CD14-positive monocyte (primary cell): ENCODE measurements at regions not wholly inside any gene's neighbourhood (a gene's known extent, or its start where the extent isn't known, plus 50 kb on each side); places are given as distances from the start of the nearest gene placed in this dataset.
A peak's percentile ranks its signal among the peaks of the same experiment; 100 is the strongest.

Experiments
- DNase-seq, 3 donors: peaks; one replicate each; pipeline ENCODE4 v3.0.0-alpha.2; 2011 to 2022
- H2AFZ ChIP-seq: 2 replicates; pipeline ENCODE4 v1.6.0; 2012; ENCODE audit warnings: mild to moderate bottlenecking, low read depth, low read length, inconsistent platforms; ENCODE audit not compliant: insufficient read depth, poor library complexity, severe bottlenecking
- H3K27ac ChIP-seq, 2 donors: 1 replicate in 1 of 2; 2 replicates in 1 of 2; pipeline ENCODE4 v1.5.1; 2012 to 2013; ENCODE audit warnings: low read length in 2 of 2, control low read depth in 1 of 2, inconsistent platforms in 1 of 2, low read depth in 1 of 2, mild to moderate bottlenecking in 1 of 2
- H3K27me3 ChIP-seq, 2 donors: one replicate each; pipeline versions ENCODE4 v1.6.0 to v1.6.1; 2011 to 2013; ENCODE audit warnings: low read length in 2 of 2; ENCODE audit not compliant: control insufficient read depth in 2 of 2, insufficient read depth in 2 of 2
- H3K36me3 ChIP-seq, 2 donors: replicated peaks in 1 of 2; 1 replicate in 1 of 2; 2 replicates in 1 of 2; pipeline versions ENCODE4 v1.5.1 to v1.6.1; 2012 to 2013; ENCODE audit warnings: low read length in 2 of 2, control low read depth in 1 of 2, inconsistent platforms in 1 of 2, mild to moderate bottlenecking in 1 of 2; ENCODE audit not compliant: insufficient read depth in 2 of 2, control insufficient read depth in 1 of 2
- H3K4me1 ChIP-seq, 2 donors: 1 replicate in 1 of 2; 2 replicates in 1 of 2; pipeline versions ENCODE4 v1.5.1 to v1.6.1; 2012 to 2013; ENCODE audit warnings: low read length in 2 of 2, control low read depth in 1 of 2, inconsistent platforms in 1 of 2, mild to moderate bottlenecking in 1 of 2, moderate library complexity in 1 of 2; ENCODE audit not compliant: insufficient read depth in 2 of 2, control insufficient read depth in 1 of 2
- H3K4me2 ChIP-seq: replicated peaks from 2 replicates; pipeline ENCODE3; 2012; ENCODE audit warnings: low read length, moderate library complexity, mild to moderate bottlenecking; ENCODE audit not compliant: poor library complexity, severe bottlenecking; ENCODE audit errors: extremely low read depth
- H3K4me3 ChIP-seq, 3 experiments: fragments of 200-600 bp in 1 of 3; sonication (generic) in 1 of 3; replicated peaks in 1 of 3; 1 replicate in 2 of 3; 2 replicates in 1 of 3; pipeline ENCODE4 v1.5.1; 2011 to 2013; ENCODE audit warnings: low read length in 3 of 3, mild to moderate bottlenecking in 3 of 3, control low read depth in 2 of 3, low read depth in 2 of 3, inconsistent platforms in 1 of 3, moderate library complexity in 1 of 3
- H3K79me2 ChIP-seq: 2 replicates; pipeline ENCODE4 v1.6.0; 2012; ENCODE audit warnings: mild to moderate bottlenecking, control low read depth, inconsistent platforms, low read length, moderate library complexity; ENCODE audit not compliant: insufficient read depth
- H3K9ac ChIP-seq: 2 replicates; pipeline ENCODE4 v1.6.0; 2017; ENCODE audit warnings: low read length, mild to moderate bottlenecking; ENCODE audit not compliant: insufficient read depth, poor library complexity, severe bottlenecking
- H3K9me3 ChIP-seq, 2 donors: replicated peaks in 1 of 2; 1 replicate in 1 of 2; 2 replicates in 1 of 2; pipeline versions ENCODE4 v1.5.1 to v1.6.1; 2012 to 2013; ENCODE audit warnings: low read length in 2 of 2, control low read depth in 1 of 2; ENCODE audit not compliant: control insufficient read depth in 1 of 2, insufficient read depth in 1 of 2
- H4K20me1 ChIP-seq: 2 replicates; pipeline ENCODE4 v1.6.0; 2012; ENCODE audit warnings: mild to moderate bottlenecking, low read length, control low read depth, moderate library complexity; ENCODE audit not compliant: insufficient read depth
- H3K27ac Mint-ChIP-seq, 7 donors: one replicate each; pipeline ENCODE4 v1.8.0; 2020; ENCODE audit warnings: mild to moderate bottlenecking in 7 of 7, mixed read lengths in 7 of 7, moderate library complexity in 6 of 7, inconsistent platforms in 2 of 7
- H3K27me3 Mint-ChIP-seq, 3 donors: one replicate each; pipeline ENCODE4 v1.8.0; 2021 to 2022; ENCODE audit warnings: low read depth in 3 of 3, mild to moderate bottlenecking in 3 of 3, mixed read lengths in 3 of 3, moderate library complexity in 3 of 3, inconsistent platforms in 1 of 3
- H3K36me3 Mint-ChIP-seq, 2 donors: one replicate each; pipeline ENCODE4 v1.8.0; 2020; ENCODE audit warnings: mixed read lengths in 2 of 2, inconsistent platforms in 1 of 2, mild to moderate bottlenecking in 1 of 2
- H3K4me1 Mint-ChIP-seq: one replicate; pipeline ENCODE4 v1.8.0; 2020; ENCODE audit warnings: mild to moderate bottlenecking, mixed read lengths
- H3K4me3 Mint-ChIP-seq, 2 donors: one replicate each; pipeline ENCODE4 v1.8.0; 2020; ENCODE audit warnings: mild to moderate bottlenecking in 2 of 2, mixed read lengths in 2 of 2, moderate library complexity in 1 of 2
- H3K9me3 Mint-ChIP-seq, 7 donors: one replicate each; pipeline ENCODE4 v1.8.0; 2020 to 2022; ENCODE audit warnings: mixed read lengths in 7 of 7, mild to moderate bottlenecking in 6 of 7, moderate library complexity in 6 of 7, inconsistent platforms in 2 of 7
- WGBS: methylation state at CpG from one replicate; pipeline ENCODE4 v1.1.5; 2013; ENCODE audit warnings: missing lambda C conversion rate; ENCODE audit not compliant: insufficient coverage; 5-methylcytosine and 5-hydroxymethylcytosine counted together
- intact Hi-C, 2 donors: fragments of 100-400 bp; cut with micrococcal nuclease; formaldehyde crosslinking; loops; one replicate each; pipeline versions ENCODE4 v1.15.0 to v1.15.1; 2023
- TF ChIP-seq, protein P1 (sequence below): fragments of 200-600 bp; IDR thresholded peaks from one replicate; pipeline ENCODE4 v1.8.0; 2022; ENCODE audit warnings: antibody characterized with exemption, mild to moderate bottlenecking

DNA sequence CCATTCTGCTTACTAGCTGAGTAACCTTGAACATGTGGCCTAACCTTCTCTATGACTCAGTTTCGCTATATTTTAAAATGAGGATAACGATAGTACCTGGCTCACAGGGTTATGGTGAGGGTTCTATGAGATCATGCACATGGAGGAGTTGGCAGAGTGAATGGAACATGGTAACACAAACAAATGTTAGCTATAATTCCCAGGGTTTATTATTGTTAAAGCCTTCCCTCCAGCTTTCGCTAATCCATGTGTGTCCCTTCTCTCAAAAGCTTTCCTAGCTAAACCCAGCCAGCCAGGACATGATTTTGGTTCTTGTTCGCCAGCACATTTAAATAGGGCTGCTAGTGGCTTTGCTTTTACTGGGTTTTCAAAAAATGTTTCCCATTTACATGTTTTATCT is 361.0 kb upstream of the NFE2L3 start:
- no peaks in the 10 kb centered on the region for H3K4me1 ChIP-seq
- H3K9me3 Mint-ChIP-seq: peaks cover 0 to 13% (median 8%) of the 10 kb centered on the region in 7 donors
- H3K27me3 ChIP-seq: peaks cover 0 to 2% of the 10 kb centered on the region in 2 donors
- H3K27ac Mint-ChIP-seq: no peak overlapping the region
- intact Hi-C loops: no loop called here
- WGBS: no CpG with 5 or more reads among the region's 4 CpGs
- H3K9me3 ChIP-seq: no peaks in the 10 kb centered on the region
- no peak overlapping the region for H3K4me2 ChIP-seq
- H3K27me3 Mint-ChIP-seq: peaks cover 3 to 8% (median 8%) of the 10 kb centered on the region in 3 donors
- no peak overlapping the region for H3K27ac ChIP-seq
- H3K4me1 Mint-ChIP-seq: peaks cover 4% of the 10 kb centered on the region
- no peak overlapping the region for H2AFZ ChIP-seq
- no peak overlapping the region for H3K9ac ChIP-seq
- no peak for DNase-seq
- H3K4me3 ChIP-seq: no peak overlapping the region
- no peaks in the 10 kb centered on the region for H3K79me2 ChIP-seq
- H4K20me1 ChIP-seq: no peaks in the 10 kb centered on the region
- TF ChIP-seq, protein P1, sequence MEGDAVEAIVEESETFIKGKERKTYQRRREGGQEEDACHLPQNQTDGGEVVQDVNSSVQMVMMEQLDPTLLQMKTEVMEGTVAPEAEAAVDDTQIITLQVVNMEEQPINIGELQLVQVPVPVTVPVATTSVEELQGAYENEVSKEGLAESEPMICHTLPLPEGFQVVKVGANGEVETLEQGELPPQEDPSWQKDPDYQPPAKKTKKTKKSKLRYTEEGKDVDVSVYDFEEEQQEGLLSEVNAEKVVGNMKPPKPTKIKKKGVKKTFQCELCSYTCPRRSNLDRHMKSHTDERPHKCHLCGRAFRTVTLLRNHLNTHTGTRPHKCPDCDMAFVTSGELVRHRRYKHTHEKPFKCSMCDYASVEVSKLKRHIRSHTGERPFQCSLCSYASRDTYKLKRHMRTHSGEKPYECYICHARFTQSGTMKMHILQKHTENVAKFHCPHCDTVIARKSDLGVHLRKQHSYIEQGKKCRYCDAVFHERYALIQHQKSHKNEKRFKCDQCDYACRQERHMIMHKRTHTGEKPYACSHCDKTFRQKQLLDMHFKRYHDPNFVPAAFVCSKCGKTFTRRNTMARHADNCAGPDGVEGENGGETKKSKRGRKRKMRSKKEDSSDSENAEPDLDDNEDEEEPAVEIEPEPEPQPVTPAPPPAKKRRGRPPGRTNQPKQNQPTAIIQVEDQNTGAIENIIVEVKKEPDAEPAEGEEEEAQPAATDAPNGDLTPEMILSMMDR: no peak
- no peaks in the 10 kb centered on the region for H3K36me3 ChIP-seq
- H3K36me3 Mint-ChIP-seq: no peaks in the 10 kb centered on the region
- no peak overlapping the region for H3K4me3 Mint-ChIP-seq

DNA sequence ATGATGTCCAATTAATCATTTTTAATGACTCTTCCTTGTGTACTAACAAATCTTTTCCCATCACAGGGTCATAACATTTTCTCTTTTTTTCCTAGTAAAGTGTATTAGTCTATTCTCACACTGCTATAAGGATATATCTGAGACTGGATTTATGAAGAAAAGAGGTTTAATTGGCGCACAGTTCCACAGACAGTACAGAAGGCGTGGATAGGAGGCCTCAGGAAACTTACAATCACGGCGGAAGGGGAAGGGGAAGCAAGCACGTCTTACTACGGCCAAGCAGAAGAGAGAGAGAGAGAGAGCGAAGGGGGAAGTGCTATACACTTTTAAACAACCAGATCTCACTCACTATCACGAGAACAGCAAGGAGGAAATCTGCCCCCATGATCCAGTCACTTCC is 359.4 kb upstream of the NFE2L3 start:
- peak overlapping the region in 1 of 7 donors; percentile 66 for H3K27ac Mint-ChIP-seq
- Histone ChIP-seq H3K4me1 (no peaks in the 10 kb centered on the region), H3K27ac (no peak overlapping the region), H2AFZ (no peak overlapping the region), H3K4me3 (no peak overlapping the region), H4K20me1 (no peaks in the 10 kb centered on the region), H3K4me2 (no peak overlapping the region), H3K36me3 (no peaks in the 10 kb centered on the region), H3K9ac (no peak overlapping the region), H3K27me3 (peaks cover 0 to 2% of the 10 kb centered on the region in 2 donors), H3K9me3 (no peaks in the 10 kb centered on the region), H3K79me2 (no peaks in the 10 kb centered on the region)
- intact Hi-C loops: no loop called here
- no CpG with 5 or more reads among the region's 8 CpGs for WGBS
- H3K4me1 Mint-ChIP-seq: peaks cover 4% of the 10 kb centered on the region
- no peaks in the 10 kb centered on the region for H3K36me3 Mint-ChIP-seq
- peak overlapping the region in 1 of 2 donors; percentile 36 for H3K4me3 Mint-ChIP-seq
- H3K9me3 Mint-ChIP-seq: peaks cover 0 to 13% (median 8%) of the 10 kb centered on the region in 7 donors
- no peak for DNase-seq
- H3K27me3 Mint-ChIP-seq: peaks cover 3 to 5% (median 3%) of the 10 kb centered on the region in 3 donors
- TF ChIP-seq, protein P1: no peak
